ENCODE measurements at regions not wholly inside any gene's neighbourhood (a gene's known extent, or its start where the extent isn't known, plus 50 kb on each side); places are given as distances from the start of the nearest gene placed in this dataset.

DNA sequence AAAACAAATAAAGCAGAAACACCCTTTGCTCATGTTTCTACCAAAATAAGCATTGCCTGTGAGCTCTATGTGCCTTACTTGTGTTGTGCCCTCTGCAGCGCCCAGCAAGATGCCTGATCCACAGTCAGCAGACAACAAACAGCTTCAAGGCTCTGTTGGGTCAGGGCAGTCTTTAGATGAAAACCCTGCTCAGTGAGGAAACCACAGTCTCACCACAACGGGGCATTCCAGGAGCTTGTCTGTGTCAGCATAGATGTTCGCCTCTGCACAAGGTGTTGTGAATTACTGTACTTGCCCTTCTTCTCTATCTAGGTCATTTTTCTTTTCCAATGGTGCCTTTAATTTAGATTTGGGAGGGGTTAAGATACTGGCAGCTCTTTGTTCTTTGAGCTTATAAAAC lies 251.9 kb downstream of the COL4A1 start:
- TF ChIP-seq, protein P1, sequence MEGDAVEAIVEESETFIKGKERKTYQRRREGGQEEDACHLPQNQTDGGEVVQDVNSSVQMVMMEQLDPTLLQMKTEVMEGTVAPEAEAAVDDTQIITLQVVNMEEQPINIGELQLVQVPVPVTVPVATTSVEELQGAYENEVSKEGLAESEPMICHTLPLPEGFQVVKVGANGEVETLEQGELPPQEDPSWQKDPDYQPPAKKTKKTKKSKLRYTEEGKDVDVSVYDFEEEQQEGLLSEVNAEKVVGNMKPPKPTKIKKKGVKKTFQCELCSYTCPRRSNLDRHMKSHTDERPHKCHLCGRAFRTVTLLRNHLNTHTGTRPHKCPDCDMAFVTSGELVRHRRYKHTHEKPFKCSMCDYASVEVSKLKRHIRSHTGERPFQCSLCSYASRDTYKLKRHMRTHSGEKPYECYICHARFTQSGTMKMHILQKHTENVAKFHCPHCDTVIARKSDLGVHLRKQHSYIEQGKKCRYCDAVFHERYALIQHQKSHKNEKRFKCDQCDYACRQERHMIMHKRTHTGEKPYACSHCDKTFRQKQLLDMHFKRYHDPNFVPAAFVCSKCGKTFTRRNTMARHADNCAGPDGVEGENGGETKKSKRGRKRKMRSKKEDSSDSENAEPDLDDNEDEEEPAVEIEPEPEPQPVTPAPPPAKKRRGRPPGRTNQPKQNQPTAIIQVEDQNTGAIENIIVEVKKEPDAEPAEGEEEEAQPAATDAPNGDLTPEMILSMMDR (IDR thresholded peaks at IDR 0.05): no peak
- TF ChIP-seq POLR2A (IDR thresholded peaks at IDR 0.05): no peak

Data from uterus (tissue), 2 donors.